Brain microvascular endothelial cell (primary cell): ENCODE measurements at regions not wholly inside any gene's neighbourhood (a gene's known extent, or its start where the extent isn't known, plus 50 kb on each side); places are given as distances from the start of the nearest gene placed in this dataset.
"Not testable (repeated sequence)": the region's sequence is repeated elsewhere in the genome, so short reads cannot be mapped to it uniquely, and the experiment has no call there.

Experiments
- DNase-seq: peaks from one replicate; pipeline ENCODE4 v3.0.0-alpha.2; 2020
- H3K27ac ChIP-seq: fragments of 250-450 bp; sonication (Bioruptor Pico); 2 replicates; pipeline ENCODE4 v1.5.1; 2020; ENCODE audit warnings: mild to moderate bottlenecking, moderate library complexity
- H3K27me3 ChIP-seq: fragments of 250-450 bp; sonication (Bioruptor Pico); replicated peaks from 2 replicates; pipeline ENCODE4 v1.5.1; 2020; ENCODE audit warnings: mild to moderate bottlenecking
- H3K36me3 ChIP-seq: fragments of 250-450 bp; sonication (Bioruptor Pico); replicated peaks from 2 replicates; pipeline ENCODE4 v1.5.1; 2020; ENCODE audit warnings: mild to moderate bottlenecking
- H3K4me3 ChIP-seq: 2 replicates; pipeline ENCODE4 v1.5.1; 2011; ENCODE audit warnings: low read depth, mild to moderate bottlenecking, control low read depth, low read length, moderate library complexity
- CTCF ChIP-seq: IDR thresholded peaks from 2 replicates; pipeline ENCODE4 v1.5.1; 2011; ENCODE audit warnings: low read depth, mild to moderate bottlenecking, moderate library complexity, low read length, control low read depth, inconsistent platforms; ENCODE audit errors: missing control alignments
- in situ Hi-C: cut with HindIII; loops from 2 replicates; pipeline ENCODE4 v1.10.0; 2017; ENCODE audit warnings: low sequenced_read_pairs, low pct_ligation_motif_present

DNA sequence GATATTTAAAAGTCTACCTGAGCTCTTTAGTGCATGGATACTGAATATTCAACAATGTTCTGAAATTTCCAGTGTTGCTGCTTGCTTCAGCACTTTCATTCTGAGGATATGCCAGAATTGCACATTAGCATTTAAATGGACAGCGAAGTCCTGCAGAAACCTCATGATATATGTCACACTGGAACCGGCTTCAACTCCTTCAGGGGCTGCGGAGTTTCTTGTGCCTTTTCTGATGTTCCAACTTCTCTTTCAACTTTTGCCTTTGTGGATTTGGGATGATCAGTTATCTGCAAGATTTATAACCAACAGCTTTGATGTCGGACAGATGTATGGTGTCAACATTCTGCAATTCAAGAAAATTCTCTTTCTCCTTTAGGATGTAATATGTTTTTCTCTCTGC is 142.5 kb upstream of the LMNTD1 start:
- no peaks in the 10 kb centered on the region for H3K27me3 ChIP-seq
- no peak for DNase-seq
- no peak for TF ChIP-seq CTCF
- H3K4me3 ChIP-seq = no peak overlapping the region
- in situ Hi-C loops = no loop called here
- H3K27ac ChIP-seq = no peak overlapping the region
- H3K36me3 ChIP-seq = no peaks in the 10 kb centered on the region

DNA sequence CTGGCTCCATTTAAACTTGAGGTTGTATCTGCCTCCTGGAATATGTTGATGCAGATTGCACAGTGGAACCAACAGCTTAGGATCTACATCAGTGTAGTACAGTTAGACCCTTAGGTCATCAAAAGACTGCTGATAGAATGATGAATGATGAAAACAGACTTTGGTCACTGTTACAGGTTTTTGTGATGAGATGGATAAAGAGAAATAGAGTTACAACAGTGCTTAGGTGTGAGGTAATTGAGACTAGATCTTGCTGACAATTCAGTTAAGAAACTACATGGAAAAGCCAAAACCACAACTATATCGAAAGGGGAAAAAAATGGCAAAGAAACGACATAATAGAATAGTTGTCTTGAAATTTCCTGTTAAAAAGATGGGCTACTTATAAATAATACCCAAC is 145.7 kb upstream of the LMNTD1 start:
- H3K4me3 ChIP-seq = no peak overlapping the region
- in situ Hi-C loops = no loop called here
- no peak overlapping the region for H3K27ac ChIP-seq
- H3K36me3 ChIP-seq = no peaks in the 10 kb centered on the region
- DNase-seq = no peak
- no peaks in the 10 kb centered on the region for H3K27me3 ChIP-seq
- TF ChIP-seq CTCF = no peak

- in situ Hi-C loops = no loop called here
- Histone ChIP-seq H3K36me3 (no peaks in the 10 kb centered on the region), H3K4me3 (no peak overlapping the region), H3K27ac (no peak overlapping the region), H3K27me3 (no peaks in the 10 kb centered on the region)
- no peak for DNase-seq
- no peak for TF ChIP-seq CTCF
Measured at GRCh38 chr12:25699454-25699853, 146.4 kb upstream of the LMNTD1 start.

- in situ Hi-C loops = no loop called here
- Histone ChIP-seq H3K27ac (no peak overlapping the region), H3K4me3 (no peak overlapping the region), H3K27me3 (no peaks in the 10 kb centered on the region), H3K36me3 (no peaks in the 10 kb centered on the region)
- DNase-seq = peak; percentile 93
- no peak for TF ChIP-seq CTCF
Measured at GRCh38 chr12:25701290-25701689, 148.2 kb upstream of the LMNTD1 start.

- Histone ChIP-seq H3K27me3 (no peaks in the 10 kb centered on the region), H3K36me3 (no peaks in the 10 kb centered on the region), H3K4me3 (no peak overlapping the region), H3K27ac (no peak overlapping the region)
- DNase-seq = no peak
- in situ Hi-C loops = no loop called here
- TF ChIP-seq CTCF = no peak
Measured at GRCh38 chr12:25702553-25702952, 149.5 kb upstream of the LMNTD1 start.

- H3K4me3 ChIP-seq = no peak overlapping the region
Measured at GRCh38 chr12:25705261-25705660, 152.2 kb upstream of the LMNTD1 start.

GRCh38 chr12:25706646-25707045 is 153.6 kb upstream of the LMNTD1 start:
- H3K4me3 ChIP-seq, DNase-seq, H3K27ac ChIP-seq, H3K27me3 ChIP-seq, in situ Hi-C loops, H3K36me3 ChIP-seq: not testable (repeated sequence)

More at GRCh38 chr12:25705261-25705660, 152.2 kb upstream of the LMNTD1 start:
- H3K36me3 ChIP-seq = no peaks in the 10 kb centered on the region
- in situ Hi-C loops = no loop called here
- H3K27ac ChIP-seq = no peak overlapping the region
- TF ChIP-seq CTCF = no peak
- DNase-seq = no peak
- no peaks in the 10 kb centered on the region for H3K27me3 ChIP-seq
